Neural cell (in vitro differentiated cells): ENCODE measurements at regions not wholly inside any gene's neighbourhood (a gene's known extent, or its start where the extent isn't known, plus 50 kb on each side); places are given as distances from the start of the nearest gene placed in this dataset.

ENCODE experiments used
- H2AFZ ChIP-seq: fragments of 200-600, 300-800 bp; sonication (generic), shearing (Covaris generic); 2 replicates; pipeline ENCODE4 v1.6.0; 2014; ENCODE audit warnings: low read depth, mild to moderate bottlenecking, antibody characterized with exemption, low read length, moderate library complexity
- H3F3A ChIP-seq: fragments of 200-600 bp; shearing (Covaris generic); 2 replicates; pipeline ENCODE4 v1.6.1; 2016; ENCODE audit warnings: mild to moderate bottlenecking, moderate library complexity, mixed read lengths, antibody characterized with exemption, low read length; ENCODE audit not compliant: insufficient read depth, poor library complexity, severe bottlenecking
- H3K27ac ChIP-seq: fragments of 200-600, 300-800 bp; sonication (generic), shearing (Covaris generic); 2 replicates; pipeline ENCODE4 v1.5.1; 2014; ENCODE audit warnings: mild to moderate bottlenecking, low read length, moderate library complexity
- H3K27me3 ChIP-seq: fragments of 300-800, 200-600 bp; sonication (generic), shearing (Covaris generic); 2 replicates; pipeline ENCODE4 v1.6.0; 2014; ENCODE audit warnings: mild to moderate bottlenecking, low read depth, low read length, moderate library complexity; ENCODE audit not compliant: insufficient read depth
- H3K36me3 ChIP-seq: fragments of 300-800, 200-600 bp; sonication (generic), shearing (Covaris generic); 2 replicates; pipeline ENCODE4 v1.5.1; 2014; ENCODE audit warnings: mild to moderate bottlenecking, antibody characterized with exemption, low read length, moderate library complexity; ENCODE audit not compliant: insufficient read depth
- H3K4me2 ChIP-seq: fragments of 300-800, 200-600 bp; sonication (generic), shearing (Covaris generic); 2 replicates; pipeline ENCODE4 v1.6.0; 2014; ENCODE audit warnings: mild to moderate bottlenecking, low read length
- H3K4me3 ChIP-seq: fragments of 300-800, 200-600 bp; sonication (generic), shearing (Covaris generic); 2 replicates; pipeline ENCODE4 v1.5.1; 2014; ENCODE audit warnings: mild to moderate bottlenecking, low read length, moderate library complexity
- H3K79me2 ChIP-seq: fragments of 200-600 bp; shearing (Covaris generic); replicated peaks from 2 replicates; pipeline ENCODE4 v1.6.0; 2014; ENCODE audit warnings: mild to moderate bottlenecking, low read length, moderate library complexity; ENCODE audit not compliant: insufficient read depth
- H3K9ac ChIP-seq: fragments of 300-800, 200-600 bp; sonication (generic), shearing (Covaris generic); 2 replicates; pipeline ENCODE4 v1.6.1; 2016; ENCODE audit warnings: mild to moderate bottlenecking, low read length, mixed read lengths
- H3K9me2 ChIP-seq: fragments of 200-600 bp; shearing (Covaris generic); 2 replicates; pipeline ENCODE4 v1.6.1; 2016; ENCODE audit warnings: mild to moderate bottlenecking, low read length, mixed read lengths; ENCODE audit not compliant: insufficient read depth
- H3K9me3 ChIP-seq: fragments of 200-600, 300-800 bp; sonication (generic), shearing (Covaris generic); 2 replicates; pipeline ENCODE4 v1.6.1; 2016; ENCODE audit warnings: mild to moderate bottlenecking, mixed run types, low read length, moderate library complexity, mixed read lengths
- H4K20me1 ChIP-seq: fragments of 200-600 bp; shearing (Covaris generic); 2 replicates; pipeline ENCODE4 v1.6.1; 2016; ENCODE audit warnings: mild to moderate bottlenecking, mixed run types; ENCODE audit not compliant: insufficient read depth
- CTCF ChIP-seq: fragments of 450-650 bp; IDR thresholded peaks from 2 replicates; pipeline ENCODE4 v1.5.1; 2014; ENCODE audit warnings: antibody characterized with exemption, mild to moderate bottlenecking, moderate library complexity; ENCODE audit not compliant: poor library complexity, severe bottlenecking
- EP300 ChIP-seq: fragments of 450-650 bp; conservative IDR thresholded peaks from 2 replicates; pipeline ENCODE4 v1.6.1; 2014; ENCODE audit warnings: antibody characterized with exemption, mild to moderate bottlenecking, moderate library complexity; ENCODE audit not compliant: poor library complexity, severe bottlenecking
- EZH2 ChIP-seq: fragments of 200-600, 300-800 bp; shearing (Covaris generic), sonication (generic); IDR thresholded peaks from 2 replicates; pipeline ENCODE4 v1.6.1; 2014; ENCODE audit warnings: antibody characterized with exemption, low read length, borderline replicate concordance, mild to moderate bottlenecking; ENCODE audit not compliant: insufficient read depth, poor library complexity, severe bottlenecking
- MXI1 ChIP-seq: fragments of 450-650 bp; conservative IDR thresholded peaks from 2 replicates; pipeline ENCODE4 v1.6.1; 2014; ENCODE audit warnings: antibody characterized with exemption, mild to moderate bottlenecking; ENCODE audit not compliant: poor library complexity, severe bottlenecking
- POLR2AphosphoS5 ChIP-seq: IDR thresholded peaks from 2 replicates; pipeline ENCODE4 v1.6.1; 2012
- RAD21 ChIP-seq: fragments of 450-650 bp; conservative IDR thresholded peaks from 2 replicates; pipeline ENCODE4 v1.6.1; 2014; ENCODE audit warnings: antibody characterized with exemption, mild to moderate bottlenecking, moderate library complexity
- REST ChIP-seq: IDR thresholded peaks from 2 replicates; pipeline ENCODE4 v1.6.1; 2012; ENCODE audit warnings: borderline replicate concordance
- SMC3 ChIP-seq: fragments of 450-650 bp; conservative IDR thresholded peaks from 2 replicates; pipeline ENCODE4 v1.6.1; 2014; ENCODE audit warnings: antibody characterized with exemption, mild to moderate bottlenecking, moderate library complexity; ENCODE audit not compliant: poor library complexity
- TAF1 ChIP-seq: IDR thresholded peaks from 2 replicates; pipeline ENCODE4 v1.6.1; 2012; ENCODE audit warnings: low read depth

GRCh38 chr3:17852217-17852616 is 109.8 kb upstream of the TBC1D5 start:
- no peaks in the 10 kb centered on the region for H3K27me3 ChIP-seq

GRCh38 chr3:17850448-17850847 is 108.0 kb upstream of the TBC1D5 start:
- Histone ChIP-seq H3K9me2 (no peaks in the 10 kb centered on the region), H3K27ac (no peak overlapping the region), H3K36me3 (no peaks in the 10 kb centered on the region), H3K79me2 (no peaks in the 10 kb centered on the region), H3K27me3 (no peaks in the 10 kb centered on the region), H3K4me3 (no peak overlapping the region), H3F3A (no peaks in the 10 kb centered on the region), H3K9ac (no peak overlapping the region), H3K4me2 (no peak overlapping the region), H4K20me1 (no peaks in the 10 kb centered on the region), H3K9me3 (no peaks in the 10 kb centered on the region), H2AFZ (no peak overlapping the region)
- TF ChIP-seq POLR2AphosphoS5 (no peak), MXI1 (no peak), EZH2 (no peak), EP300 (no peak), SMC3 (no peak), RAD21 (no peak), REST (no peak)

More at GRCh38 chr3:17852217-17852616, 109.8 kb upstream of the TBC1D5 start:
- Histone ChIP-seq H3K9ac (no peak overlapping the region), H3K79me2 (no peaks in the 10 kb centered on the region), H3K36me3 (no peaks in the 10 kb centered on the region), H3K9me3 (peaks cover 3% of the 10 kb centered on the region), H3K4me2 (no peak overlapping the region), H2AFZ (no peak overlapping the region), H3F3A (no peaks in the 10 kb centered on the region), H3K27ac (no peak overlapping the region), H3K4me3 (no peak overlapping the region), H4K20me1 (no peaks in the 10 kb centered on the region), H3K9me2 (no peaks in the 10 kb centered on the region)
- no peak for TF ChIP-seq POLR2AphosphoS5
- TF ChIP-seq CTCF: no peak
- no peak for TF ChIP-seq REST
- TF ChIP-seq SMC3: no peak
- TF ChIP-seq TAF1: no peak
- no peak for TF ChIP-seq MXI1
- no peak for TF ChIP-seq EZH2
- no peak for TF ChIP-seq RAD21
- TF ChIP-seq EP300: no peak
